DMS79 (cell line): ENCODE measurements at regions not wholly inside any gene's neighbourhood (a gene's known extent, or its start where the extent isn't known, plus 50 kb on each side); places are given as distances from the start of the nearest gene placed in this dataset.

Experiments
- DNase-seq: peaks from one replicate; lab custom pipeline; 2025; lab: John Stamatoyannopoulos, UW

DNA sequence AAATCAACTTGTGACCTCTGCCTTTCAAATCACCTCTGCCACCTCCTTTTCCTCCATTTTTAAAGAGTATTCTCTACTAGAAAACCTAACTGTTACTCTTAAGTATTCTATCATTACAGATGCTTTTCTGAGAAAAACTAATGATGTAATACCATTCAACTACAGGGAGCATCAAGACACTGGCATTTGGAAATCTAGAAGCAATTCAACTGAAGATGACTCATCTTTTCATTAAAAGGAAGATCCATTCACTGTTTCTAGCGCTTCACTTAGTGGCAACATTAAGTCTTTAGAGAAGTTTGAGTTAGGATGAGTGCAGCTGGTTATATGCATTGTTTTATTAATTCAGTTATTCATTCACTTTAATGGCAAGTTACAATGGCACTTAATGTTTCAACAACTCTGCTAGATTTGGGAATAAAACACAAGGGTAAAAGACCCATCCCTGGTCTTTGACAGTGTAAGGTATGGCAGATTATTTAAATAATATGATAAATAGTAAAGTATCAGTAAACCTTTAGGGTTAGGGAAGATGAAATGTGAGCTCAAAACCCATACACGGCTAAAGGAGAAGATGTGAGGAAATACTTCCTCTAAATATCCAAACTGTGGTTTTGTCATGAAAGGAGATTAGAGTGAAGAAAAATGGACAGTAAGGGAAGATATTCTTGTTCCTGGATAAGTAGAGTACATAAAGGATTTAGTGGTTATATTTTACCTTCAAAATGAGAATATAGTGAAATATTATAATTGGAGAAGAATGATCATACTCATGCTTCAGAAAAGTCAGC, 61.7 kb downstream of the KCNJ2 start:
- no peak for DNase-seq

DNA sequence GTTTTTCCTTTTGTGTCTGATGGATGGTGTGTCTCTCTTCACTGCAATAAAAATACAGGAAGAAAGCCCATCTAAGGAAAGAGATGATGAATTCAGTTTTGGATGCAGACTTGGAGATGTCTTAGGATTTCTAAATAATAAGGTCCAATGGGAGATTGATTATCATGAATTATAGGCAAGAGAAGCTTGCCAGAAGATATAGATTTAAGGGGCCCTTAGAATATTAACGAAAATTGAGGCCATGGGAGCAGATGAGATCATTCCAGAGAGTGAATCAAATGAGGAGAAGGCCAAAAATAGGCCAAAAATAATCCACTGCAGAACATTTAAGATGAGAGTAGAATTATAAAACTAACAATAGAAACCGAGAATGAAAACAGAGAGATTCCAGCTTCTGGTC, 63.1 kb downstream of the KCNJ2 start:
- DNase-seq: no peak

GRCh38 chr17:70235252-70235651, 65.9 kb downstream of the KCNJ2 start:
- DNase-seq: no peak

DNA sequence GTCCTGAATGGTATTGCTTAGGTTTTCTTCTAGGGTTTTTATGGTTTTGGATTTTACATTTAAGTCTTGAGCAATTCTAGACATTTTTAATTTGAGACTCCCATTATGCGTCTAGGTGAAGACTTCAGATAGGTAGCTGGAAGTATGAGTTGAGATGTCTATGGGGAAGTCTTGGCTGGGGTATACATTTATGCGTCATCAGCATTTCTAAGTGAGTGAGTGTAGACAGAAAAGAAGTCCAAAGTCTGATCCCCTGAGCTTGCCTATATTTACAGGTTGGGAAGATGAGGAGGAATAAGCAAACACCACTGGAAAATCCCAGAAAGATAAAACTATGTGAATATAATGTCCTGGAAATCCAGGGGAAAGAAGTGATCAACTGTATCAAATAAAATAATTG, 68.9 kb downstream of the KCNJ2 start:
- no peak for DNase-seq

DNA sequence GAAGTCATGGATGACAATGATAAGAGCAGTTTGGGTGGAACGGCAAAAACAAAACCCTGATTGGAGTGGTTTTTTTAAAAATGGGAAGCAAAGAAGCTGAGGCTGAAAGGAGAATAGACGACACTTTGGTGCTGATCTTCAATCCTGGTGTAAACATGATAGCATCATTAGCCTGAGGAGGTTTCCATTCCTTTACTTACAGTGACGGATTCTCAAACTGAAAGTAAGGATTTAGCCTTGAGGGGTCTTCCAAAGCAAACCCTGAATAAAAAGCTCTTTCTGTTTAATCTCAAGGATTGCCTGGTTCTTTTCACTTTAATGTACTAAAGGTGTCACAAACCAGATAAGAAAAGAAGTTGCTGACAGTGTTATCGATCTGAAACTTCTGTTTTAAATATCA, 69.3 kb downstream of the KCNJ2 start:
- no peak for DNase-seq

DNA sequence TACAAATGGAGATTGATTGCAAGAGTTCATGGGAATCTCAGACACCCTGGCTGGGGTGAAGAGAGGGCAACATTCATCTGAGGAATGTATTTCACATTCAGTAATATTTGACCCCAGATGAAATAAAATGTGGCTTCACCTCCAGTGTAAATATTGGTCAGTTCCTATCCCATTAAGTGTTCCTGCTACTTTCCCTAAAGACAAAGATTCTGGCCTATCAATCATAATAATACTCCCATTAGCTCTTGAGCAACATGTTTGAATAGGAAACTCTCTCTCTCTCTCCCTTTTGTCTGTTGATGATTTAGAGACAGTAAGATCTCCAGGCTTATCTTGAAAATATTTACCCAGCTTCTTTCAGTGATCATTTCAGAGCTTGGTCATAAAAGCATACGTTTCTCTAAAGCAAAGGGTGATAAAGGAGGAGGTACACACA, 70.1 kb downstream of the KCNJ2 start:
- no peak for DNase-seq

DNA sequence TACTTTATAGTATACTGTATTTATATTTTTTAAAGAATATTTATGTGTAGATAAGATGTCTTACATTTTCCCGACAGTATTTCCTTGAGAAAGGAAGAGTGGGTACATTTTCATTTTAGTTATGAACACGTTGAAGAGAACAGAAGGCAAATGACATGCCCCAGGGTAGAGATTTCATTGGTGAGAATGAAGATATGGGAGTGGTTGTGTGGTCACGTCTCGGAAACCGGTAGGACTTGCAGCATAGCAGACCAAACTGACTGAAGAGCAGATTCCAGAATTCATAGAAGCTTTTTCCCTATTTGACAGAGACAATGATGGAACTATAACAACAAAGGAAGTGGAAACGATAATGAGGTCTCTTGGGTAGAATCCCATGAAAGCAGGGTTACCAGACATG, 71.7 kb downstream of the KCNJ2 start:
- DNase-seq: no peak

DNA sequence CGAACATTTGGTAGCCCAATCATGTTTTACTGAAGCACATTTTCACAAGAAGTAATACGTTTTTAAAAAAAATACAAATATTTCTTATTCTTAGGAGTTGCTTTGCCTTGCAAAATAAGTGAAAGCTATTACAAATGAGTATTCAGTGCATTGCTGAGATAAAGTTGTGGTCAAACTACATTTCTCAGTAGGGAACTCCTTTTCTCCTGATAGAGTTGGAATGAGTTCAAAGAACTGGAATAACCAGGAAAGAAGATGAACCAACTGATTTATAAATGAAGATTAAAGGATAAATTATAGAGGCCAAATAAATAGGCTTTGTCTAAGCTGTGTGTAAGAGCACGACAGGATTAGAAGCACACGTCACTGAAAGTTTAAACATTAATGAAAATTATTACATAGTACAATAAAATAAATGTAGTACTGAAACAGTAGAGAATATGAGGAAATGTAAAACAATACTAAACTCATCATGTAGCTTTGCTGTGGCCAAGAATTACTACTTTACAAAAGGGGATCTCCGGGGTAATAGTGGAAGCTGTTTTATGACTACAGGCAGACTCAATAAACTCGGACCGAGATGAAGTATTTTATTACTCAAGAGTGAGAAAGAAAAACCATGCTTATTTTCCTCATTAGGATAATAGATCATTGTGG, 73.6 kb downstream of the KCNJ2 start:
- no peak for DNase-seq

- no peak for DNase-seq
Observed at GRCh38 chr17:70251706-70252105, 82.4 kb downstream of the KCNJ2 start.

- no peak for DNase-seq
Observed at GRCh38 chr17:70254735-70255460, 85.6 kb downstream of the KCNJ2 start.

- DNase-seq: no peak
Observed at GRCh38 chr17:70256751-70257150, 87.4 kb downstream of the KCNJ2 start.

DNA sequence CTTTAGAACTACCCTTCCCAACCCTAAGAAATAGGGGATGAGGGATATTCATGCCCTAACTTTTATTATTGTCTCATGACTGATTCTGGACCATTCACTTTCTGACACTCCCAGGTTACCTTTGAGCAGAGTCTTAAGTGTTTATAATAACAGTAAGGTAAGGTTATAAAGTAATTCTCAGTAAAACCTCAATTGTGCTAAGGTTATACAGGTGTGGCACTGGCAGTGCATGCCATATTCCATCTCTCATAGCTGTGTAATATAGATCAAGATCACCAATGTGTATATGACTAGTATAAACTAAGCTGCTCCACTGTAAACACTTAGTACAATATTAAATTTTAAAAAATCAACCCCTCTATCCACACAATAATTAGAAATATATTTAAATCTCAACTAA, 89.1 kb downstream of the KCNJ2 start:
- no peak for DNase-seq

GRCh38 chr17:70259400-70259799, 90.1 kb downstream of the KCNJ2 start:
- no peak for DNase-seq

DNA sequence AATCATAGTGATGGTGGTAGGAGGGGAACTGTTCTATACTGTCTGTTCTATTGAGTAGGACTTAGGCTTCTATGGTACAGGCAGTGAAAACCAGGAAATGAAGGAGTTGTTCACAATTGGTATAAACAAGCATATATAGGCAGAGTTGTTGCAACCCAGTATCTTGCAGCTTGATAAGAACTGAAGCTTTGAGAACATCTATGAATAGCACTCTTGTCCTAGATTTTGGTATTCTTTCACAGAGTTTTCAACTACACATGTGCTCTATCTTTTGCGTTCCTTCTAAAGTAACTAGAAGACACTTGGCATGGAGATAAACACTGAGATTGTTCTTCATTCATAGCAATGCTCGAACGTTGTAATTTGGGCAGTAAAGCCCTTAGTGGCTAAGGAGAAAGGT, 91.8 kb downstream of the KCNJ2 start:
- no peak for DNase-seq

DNA sequence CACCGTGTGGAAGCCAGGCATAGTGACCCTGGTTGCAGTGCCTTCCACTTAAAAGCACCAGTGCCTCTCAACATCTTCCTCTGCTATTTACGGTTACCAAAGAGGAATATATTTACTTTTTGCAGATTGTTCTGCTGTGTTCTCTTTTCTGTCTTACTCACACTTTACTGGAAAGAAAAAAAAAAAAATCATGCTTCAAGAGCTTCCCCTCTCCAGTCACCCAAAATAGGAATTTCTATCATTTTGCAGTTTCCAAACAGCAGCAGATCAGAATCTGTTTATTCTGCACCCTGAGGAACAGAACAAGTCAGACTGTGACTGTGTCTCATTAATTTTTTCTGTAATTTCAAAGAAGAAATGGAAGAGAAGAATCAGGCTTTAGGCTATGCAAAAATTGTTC, 96.1 kb downstream of the KCNJ2 start:
- DNase-seq: no peak

DNA sequence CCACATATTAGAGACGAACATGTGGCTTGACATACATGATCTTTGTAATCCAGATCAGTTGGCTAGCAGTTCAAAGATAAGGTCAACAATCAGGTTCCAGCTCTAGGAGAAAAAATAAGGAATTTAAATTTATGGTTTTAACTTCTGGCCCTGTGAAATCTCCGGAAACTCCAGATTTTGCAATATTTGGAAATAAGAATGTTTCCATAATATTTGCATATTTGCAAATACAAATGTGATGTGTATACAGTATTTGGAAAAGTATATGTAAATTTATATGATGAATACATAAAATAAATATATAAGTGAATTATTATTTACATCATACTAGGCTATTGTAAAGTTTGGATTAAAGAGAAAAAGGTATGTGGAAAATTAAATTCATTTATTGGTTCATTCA, 97.1 kb downstream of the KCNJ2 start:
- no peak for DNase-seq

DNA sequence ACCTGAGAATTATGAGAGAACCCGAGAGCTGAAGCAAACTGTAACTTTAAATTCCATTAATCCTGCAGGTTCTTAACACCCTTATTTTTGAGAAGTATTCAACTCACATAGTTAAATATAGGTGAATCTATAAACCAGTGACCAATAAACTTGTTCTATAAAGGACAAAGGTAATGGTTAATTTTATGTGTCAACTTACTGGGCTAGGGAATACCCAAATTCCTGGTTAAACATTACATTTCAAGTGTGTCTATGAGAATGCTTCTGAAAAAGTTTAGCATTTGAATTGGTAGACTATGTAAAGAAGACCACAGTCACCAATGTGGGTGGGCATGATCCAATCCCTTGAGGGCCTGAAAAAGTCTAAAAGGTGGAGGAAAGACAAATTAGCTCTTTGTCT, 99.1 kb downstream of the KCNJ2 start:
- no peak for DNase-seq

GRCh38 chr17:70270554-70270953, 101.2 kb downstream of the KCNJ2 start:
- no peak for DNase-seq

DNA sequence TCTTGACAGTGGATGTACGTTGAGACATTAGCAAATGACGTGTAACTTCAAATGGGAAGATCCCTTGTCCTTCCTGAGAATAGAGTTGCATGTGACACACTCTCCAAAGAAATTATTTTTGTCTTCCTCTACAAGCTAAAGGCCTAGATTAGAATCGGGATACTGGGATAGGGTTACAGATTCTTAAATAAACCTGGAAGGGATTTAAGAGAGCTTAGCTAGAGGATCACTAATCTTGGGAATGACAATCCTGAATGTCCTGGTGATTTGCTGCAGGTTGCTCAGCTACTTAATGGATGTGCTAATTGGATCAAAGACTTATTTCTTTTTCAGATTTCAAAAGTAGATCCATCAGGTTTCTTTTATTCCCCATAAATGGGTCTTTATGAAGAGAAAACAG, 101.9 kb downstream of the KCNJ2 start:
- no peak for DNase-seq

- no peak for DNase-seq
Observed at GRCh38 chr17:70271672-70272071, 102.3 kb downstream of the KCNJ2 start.

DNA sequence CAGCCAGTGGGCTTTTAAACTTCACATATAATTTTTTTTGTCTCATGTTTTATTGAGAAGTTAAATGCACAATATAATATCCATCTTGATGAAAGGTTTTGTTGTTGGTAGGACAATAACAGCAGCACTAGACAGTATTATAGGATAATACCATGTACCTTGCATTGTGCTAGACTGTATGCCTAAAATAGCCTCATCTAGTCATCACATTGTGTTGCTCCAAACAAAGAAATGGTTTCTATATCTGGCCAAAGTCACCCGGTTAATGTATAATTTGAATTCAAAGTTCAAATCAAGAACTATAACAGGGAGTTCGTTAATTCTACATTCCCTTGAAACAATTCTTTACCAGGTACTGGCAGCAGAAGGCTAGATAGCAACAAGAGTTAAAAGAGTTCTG, 104.9 kb downstream of the KCNJ2 start:
- DNase-seq: no peak

GRCh38 chr17:70276906-70277305, 107.6 kb downstream of the KCNJ2 start:
- DNase-seq: no peak

GRCh38 chr17:70278844-70279462, 109.6 kb downstream of the KCNJ2 start:
- no peak for DNase-seq
